GM23338 (cell line): ENCODE measurements at regions not wholly inside any gene's neighbourhood (a gene's known extent, or its start where the extent isn't known, plus 50 kb on each side); places are given as distances from the start of the nearest gene placed in this dataset.

Source experiments
- ATAC-seq: fragments of 200-7000 bp; cut with Tn5 transposase; 3 replicates; pipeline ENCODE4 v1.9.1; 2020
- DNase-seq: peaks from one replicate; pipeline ENCODE4 v3.0.0-alpha.2; 2015; ENCODE audit warnings: low spot score
- H2AFZ ChIP-seq: fragments of 200-600 bp; sonication (generic); 2 replicates; pipeline ENCODE4 v1.8.0; 2016; ENCODE audit warnings: antibody characterized with exemption, mild to moderate bottlenecking, moderate library complexity
- H3F3A ChIP-seq: fragments of 200-600 bp; sonication (generic); replicated peaks from 2 replicates; pipeline ENCODE4 v1.8.0; 2017; ENCODE audit warnings: antibody characterized with exemption, mixed run types, low read depth
- H3K27ac ChIP-seq: fragments of 200-600 bp; sonication (generic); 2 replicates; pipeline ENCODE4 v1.6.1; 2016; ENCODE audit warnings: low read depth
- H3K27me3 ChIP-seq: fragments of 200-600 bp; sonication (generic); 2 replicates; pipeline ENCODE4 v1.8.0; 2016; ENCODE audit warnings: mild to moderate bottlenecking, mixed run types, moderate library complexity; ENCODE audit not compliant: insufficient read depth
- H3K36me3 ChIP-seq: fragments of 200-600 bp; sonication (generic); 2 replicates; pipeline ENCODE4 v1.8.0; 2016; ENCODE audit warnings: mild to moderate bottlenecking; ENCODE audit not compliant: insufficient read depth
- H3K4me1 ChIP-seq: fragments of 200-600 bp; sonication (generic); 2 replicates; pipeline ENCODE4 v1.8.0; 2016; ENCODE audit warnings: mild to moderate bottlenecking, moderate library complexity; ENCODE audit not compliant: insufficient read depth
- H3K4me2 ChIP-seq: fragments of 200-600 bp; sonication (generic); 2 replicates; pipeline ENCODE4 v1.7.1; 2017; ENCODE audit warnings: mixed run types
- H3K4me3 ChIP-seq: fragments of 200-600 bp; sonication (generic); 2 replicates; pipeline ENCODE4 v1.6.1; 2016; ENCODE audit warnings: mixed run types
- H3K79me2 ChIP-seq: fragments of 200-600 bp; sonication (generic); replicated peaks from 2 replicates; pipeline ENCODE4 v1.8.0; 2017; ENCODE audit warnings: mild to moderate bottlenecking; ENCODE audit not compliant: insufficient read depth
- H3K9me2 ChIP-seq: fragments of 200-600 bp; sonication (generic); 2 replicates; pipeline ENCODE4 v1.8.0; 2017; ENCODE audit not compliant: insufficient read depth
- H4K20me1 ChIP-seq: fragments of 200-600 bp; sonication (generic); replicated peaks from 2 replicates; pipeline ENCODE4 v1.8.0; 2017; ENCODE audit warnings: mild to moderate bottlenecking; ENCODE audit not compliant: insufficient read depth
- H3K27ac Mint-ChIP-seq: 2 replicates; pipeline ENCODE4 v1.8.0; 2020; ENCODE audit warnings: inconsistent platforms, mild to moderate bottlenecking, moderate library complexity, mixed read lengths
- H3K27me3 Mint-ChIP-seq: 3 replicates; pipeline ENCODE4 v1.8.0; 2022; ENCODE audit warnings: low read depth, mild to moderate bottlenecking, moderate library complexity, mixed read lengths, inconsistent platforms; ENCODE audit not compliant: insufficient read depth, poor library complexity
- H3K36me3 Mint-ChIP-seq: 3 replicates; pipeline ENCODE4 v1.8.0; 2021; ENCODE audit warnings: low read depth, mild to moderate bottlenecking, inconsistent platforms, moderate library complexity, mixed read lengths
- H3K4me1 Mint-ChIP-seq: 3 replicates; pipeline ENCODE4 v1.8.0; 2020; ENCODE audit warnings: mild to moderate bottlenecking, inconsistent platforms, mixed read lengths
- H3K4me3 Mint-ChIP-seq: 3 replicates; pipeline ENCODE4 v1.8.0; 2021; ENCODE audit warnings: moderate library complexity, mild to moderate bottlenecking, inconsistent platforms, mixed read lengths
- H3K9me3 Mint-ChIP-seq: 3 replicates; pipeline ENCODE4 v1.8.0; 2020; ENCODE audit warnings: moderate library complexity, mild to moderate bottlenecking, inconsistent platforms, mixed read lengths
- CREB1 ChIP-seq: fragments of 250-450 bp; sonication (Bioruptor Pico); IDR thresholded peaks from 2 replicates; pipeline ENCODE4 v1.5.0; 2020; ENCODE audit warnings: low read depth, mild to moderate bottlenecking, moderate library complexity
- EZH2 ChIP-seq: fragments of 200-600 bp; sonication (generic); IDR thresholded peaks from one replicate; pipeline ENCODE4 v1.8.0; 2017; ENCODE audit warnings: antibody characterized with exemption, mild to moderate bottlenecking, low read depth; ENCODE audit not compliant: unreplicated experiment
- EZH2phosphoT487 ChIP-seq: fragments of 200-600 bp; sonication (generic); IDR thresholded peaks from one replicate; pipeline ENCODE4 v1.8.1; 2018; ENCODE audit warnings: antibody characterized with exemption; ENCODE audit not compliant: unreplicated experiment
- JUNB ChIP-seq: IDR thresholded peaks from one replicate; pipeline ENCODE4 v1.6.1; 2016; ENCODE audit warnings: antibody characterized with exemption; ENCODE audit not compliant: unreplicated experiment
- NANOG ChIP-seq: IDR thresholded peaks from 2 replicates; pipeline ENCODE4 v1.6.1; 2016; ENCODE audit warnings: antibody characterized with exemption, borderline replicate concordance
- POLR2AphosphoS5 ChIP-seq: IDR thresholded peaks from 2 replicates; pipeline ENCODE4 v1.6.1; 2016; ENCODE audit warnings: antibody characterized with exemption, low read depth
- STAT1 ChIP-seq: IDR thresholded peaks from one replicate; pipeline ENCODE4 v1.6.1; 2016; ENCODE audit warnings: antibody characterized with exemption; ENCODE audit not compliant: unreplicated experiment
- ZNF114 ChIP-seq: fragments of 250-450 bp; sonication (Bioruptor Pico); IDR thresholded peaks from 2 replicates; pipeline ENCODE4 v1.5.0; 2020; ENCODE audit warnings: mild to moderate bottlenecking, moderate library complexity
- ZNF331 ChIP-seq: fragments of 250-450 bp; sonication (Bioruptor Pico); IDR thresholded peaks from 2 replicates; pipeline ENCODE4 v1.5.0; 2020; ENCODE audit warnings: low read depth, mild to moderate bottlenecking, moderate library complexity
- TF ChIP-seq, protein P1 (sequence below): IDR thresholded peaks from 2 replicates; pipeline ENCODE4 v1.6.1; 2016; ENCODE audit warnings: antibody characterized with exemption
- TF ChIP-seq, protein P2 (sequence below), 2 experiments: fragments of 200-600 bp in 1 of 2; sonication (generic) in 1 of 2; conservative IDR thresholded peaks; 2 replicates each; pipeline versions ENCODE4 v1.5.1 to v1.6.1; 2016 to 2017; ENCODE audit warnings: antibody characterized with exemption in 2 of 2, low read depth in 2 of 2, mild to moderate bottlenecking in 2 of 2, moderate library complexity in 1 of 2
- TF ChIP-seq, protein P3 (sequence below): fragments of 250-450 bp; sonication (Bioruptor Pico); IDR thresholded peaks from 2 replicates; pipeline ENCODE4 v1.5.0; 2020; ENCODE audit warnings: mild to moderate bottlenecking, moderate library complexity
- TF ChIP-seq, protein P4 (sequence below): IDR thresholded peaks from one replicate; pipeline ENCODE4 v1.6.1; 2018; ENCODE audit warnings: antibody characterized with exemption; ENCODE audit not compliant: unreplicated experiment

DNA sequence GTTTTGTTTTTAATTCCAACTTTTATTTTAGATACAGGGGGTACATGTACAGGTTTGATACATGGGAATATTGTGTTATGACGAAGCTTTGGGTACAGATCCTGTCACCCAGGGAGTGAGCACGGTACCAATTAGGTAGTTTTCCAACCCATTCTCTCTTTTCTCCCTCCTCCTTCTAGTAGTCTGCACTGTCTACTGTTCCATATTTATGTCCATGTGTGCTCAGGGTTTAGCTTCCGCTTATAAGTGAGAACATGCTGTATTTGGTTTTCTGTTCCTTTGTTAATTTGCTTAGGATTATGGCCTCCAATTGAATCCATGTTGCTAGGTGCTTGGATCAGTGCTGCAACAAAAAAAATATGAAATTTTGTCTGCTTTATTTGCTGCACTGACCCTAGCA is 659.3 kb upstream of the TMEFF2 start:
- H3K9me3 Mint-ChIP-seq = no peaks in the 10 kb centered on the region
- H3K27me3 Mint-ChIP-seq = no peaks in the 10 kb centered on the region
- Histone ChIP-seq H3K4me3 (no peak overlapping the region), H4K20me1 (no peaks in the 10 kb centered on the region), H3K9me2 (peaks cover 5% of the 10 kb centered on the region; the same call in 1 of the 2 replicates), H3K36me3 (no peaks in the 10 kb centered on the region), H3K4me2 (no peak overlapping the region), H2AFZ (no peak overlapping the region), H3K79me2 (no peaks in the 10 kb centered on the region), H3K4me1 (no peaks in the 10 kb centered on the region), H3K27ac (no peak overlapping the region), H3F3A (no peaks in the 10 kb centered on the region), H3K27me3 (no peaks in the 10 kb centered on the region)
- H3K4me1 Mint-ChIP-seq = no peaks in the 10 kb centered on the region
- no peak overlapping the region for H3K27ac Mint-ChIP-seq
- no peak overlapping the region for H3K4me3 Mint-ChIP-seq
- no peak for TF ChIP-seq JUNB
- TF ChIP-seq, protein P1, sequence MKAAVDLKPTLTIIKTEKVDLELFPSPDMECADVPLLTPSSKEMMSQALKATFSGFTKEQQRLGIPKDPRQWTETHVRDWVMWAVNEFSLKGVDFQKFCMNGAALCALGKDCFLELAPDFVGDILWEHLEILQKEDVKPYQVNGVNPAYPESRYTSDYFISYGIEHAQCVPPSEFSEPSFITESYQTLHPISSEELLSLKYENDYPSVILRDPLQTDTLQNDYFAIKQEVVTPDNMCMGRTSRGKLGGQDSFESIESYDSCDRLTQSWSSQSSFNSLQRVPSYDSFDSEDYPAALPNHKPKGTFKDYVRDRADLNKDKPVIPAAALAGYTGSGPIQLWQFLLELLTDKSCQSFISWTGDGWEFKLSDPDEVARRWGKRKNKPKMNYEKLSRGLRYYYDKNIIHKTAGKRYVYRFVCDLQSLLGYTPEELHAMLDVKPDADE = no peak
- TF ChIP-seq NANOG = no peak
- no peak for TF ChIP-seq ZNF331 (CRISPR knock-in tag)
- TF ChIP-seq, protein P2, sequence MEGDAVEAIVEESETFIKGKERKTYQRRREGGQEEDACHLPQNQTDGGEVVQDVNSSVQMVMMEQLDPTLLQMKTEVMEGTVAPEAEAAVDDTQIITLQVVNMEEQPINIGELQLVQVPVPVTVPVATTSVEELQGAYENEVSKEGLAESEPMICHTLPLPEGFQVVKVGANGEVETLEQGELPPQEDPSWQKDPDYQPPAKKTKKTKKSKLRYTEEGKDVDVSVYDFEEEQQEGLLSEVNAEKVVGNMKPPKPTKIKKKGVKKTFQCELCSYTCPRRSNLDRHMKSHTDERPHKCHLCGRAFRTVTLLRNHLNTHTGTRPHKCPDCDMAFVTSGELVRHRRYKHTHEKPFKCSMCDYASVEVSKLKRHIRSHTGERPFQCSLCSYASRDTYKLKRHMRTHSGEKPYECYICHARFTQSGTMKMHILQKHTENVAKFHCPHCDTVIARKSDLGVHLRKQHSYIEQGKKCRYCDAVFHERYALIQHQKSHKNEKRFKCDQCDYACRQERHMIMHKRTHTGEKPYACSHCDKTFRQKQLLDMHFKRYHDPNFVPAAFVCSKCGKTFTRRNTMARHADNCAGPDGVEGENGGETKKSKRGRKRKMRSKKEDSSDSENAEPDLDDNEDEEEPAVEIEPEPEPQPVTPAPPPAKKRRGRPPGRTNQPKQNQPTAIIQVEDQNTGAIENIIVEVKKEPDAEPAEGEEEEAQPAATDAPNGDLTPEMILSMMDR (conservative IDR thresholded peaks at IDR 0.05; ENCODE audit: low read depth in 2 of 2) = no peak
- TF ChIP-seq EZH2phosphoT487 = no peak
- no peak for TF ChIP-seq ZNF114 (CRISPR knock-in tag)
- TF ChIP-seq POLR2AphosphoS5 = no peak
- TF ChIP-seq, protein P3, sequence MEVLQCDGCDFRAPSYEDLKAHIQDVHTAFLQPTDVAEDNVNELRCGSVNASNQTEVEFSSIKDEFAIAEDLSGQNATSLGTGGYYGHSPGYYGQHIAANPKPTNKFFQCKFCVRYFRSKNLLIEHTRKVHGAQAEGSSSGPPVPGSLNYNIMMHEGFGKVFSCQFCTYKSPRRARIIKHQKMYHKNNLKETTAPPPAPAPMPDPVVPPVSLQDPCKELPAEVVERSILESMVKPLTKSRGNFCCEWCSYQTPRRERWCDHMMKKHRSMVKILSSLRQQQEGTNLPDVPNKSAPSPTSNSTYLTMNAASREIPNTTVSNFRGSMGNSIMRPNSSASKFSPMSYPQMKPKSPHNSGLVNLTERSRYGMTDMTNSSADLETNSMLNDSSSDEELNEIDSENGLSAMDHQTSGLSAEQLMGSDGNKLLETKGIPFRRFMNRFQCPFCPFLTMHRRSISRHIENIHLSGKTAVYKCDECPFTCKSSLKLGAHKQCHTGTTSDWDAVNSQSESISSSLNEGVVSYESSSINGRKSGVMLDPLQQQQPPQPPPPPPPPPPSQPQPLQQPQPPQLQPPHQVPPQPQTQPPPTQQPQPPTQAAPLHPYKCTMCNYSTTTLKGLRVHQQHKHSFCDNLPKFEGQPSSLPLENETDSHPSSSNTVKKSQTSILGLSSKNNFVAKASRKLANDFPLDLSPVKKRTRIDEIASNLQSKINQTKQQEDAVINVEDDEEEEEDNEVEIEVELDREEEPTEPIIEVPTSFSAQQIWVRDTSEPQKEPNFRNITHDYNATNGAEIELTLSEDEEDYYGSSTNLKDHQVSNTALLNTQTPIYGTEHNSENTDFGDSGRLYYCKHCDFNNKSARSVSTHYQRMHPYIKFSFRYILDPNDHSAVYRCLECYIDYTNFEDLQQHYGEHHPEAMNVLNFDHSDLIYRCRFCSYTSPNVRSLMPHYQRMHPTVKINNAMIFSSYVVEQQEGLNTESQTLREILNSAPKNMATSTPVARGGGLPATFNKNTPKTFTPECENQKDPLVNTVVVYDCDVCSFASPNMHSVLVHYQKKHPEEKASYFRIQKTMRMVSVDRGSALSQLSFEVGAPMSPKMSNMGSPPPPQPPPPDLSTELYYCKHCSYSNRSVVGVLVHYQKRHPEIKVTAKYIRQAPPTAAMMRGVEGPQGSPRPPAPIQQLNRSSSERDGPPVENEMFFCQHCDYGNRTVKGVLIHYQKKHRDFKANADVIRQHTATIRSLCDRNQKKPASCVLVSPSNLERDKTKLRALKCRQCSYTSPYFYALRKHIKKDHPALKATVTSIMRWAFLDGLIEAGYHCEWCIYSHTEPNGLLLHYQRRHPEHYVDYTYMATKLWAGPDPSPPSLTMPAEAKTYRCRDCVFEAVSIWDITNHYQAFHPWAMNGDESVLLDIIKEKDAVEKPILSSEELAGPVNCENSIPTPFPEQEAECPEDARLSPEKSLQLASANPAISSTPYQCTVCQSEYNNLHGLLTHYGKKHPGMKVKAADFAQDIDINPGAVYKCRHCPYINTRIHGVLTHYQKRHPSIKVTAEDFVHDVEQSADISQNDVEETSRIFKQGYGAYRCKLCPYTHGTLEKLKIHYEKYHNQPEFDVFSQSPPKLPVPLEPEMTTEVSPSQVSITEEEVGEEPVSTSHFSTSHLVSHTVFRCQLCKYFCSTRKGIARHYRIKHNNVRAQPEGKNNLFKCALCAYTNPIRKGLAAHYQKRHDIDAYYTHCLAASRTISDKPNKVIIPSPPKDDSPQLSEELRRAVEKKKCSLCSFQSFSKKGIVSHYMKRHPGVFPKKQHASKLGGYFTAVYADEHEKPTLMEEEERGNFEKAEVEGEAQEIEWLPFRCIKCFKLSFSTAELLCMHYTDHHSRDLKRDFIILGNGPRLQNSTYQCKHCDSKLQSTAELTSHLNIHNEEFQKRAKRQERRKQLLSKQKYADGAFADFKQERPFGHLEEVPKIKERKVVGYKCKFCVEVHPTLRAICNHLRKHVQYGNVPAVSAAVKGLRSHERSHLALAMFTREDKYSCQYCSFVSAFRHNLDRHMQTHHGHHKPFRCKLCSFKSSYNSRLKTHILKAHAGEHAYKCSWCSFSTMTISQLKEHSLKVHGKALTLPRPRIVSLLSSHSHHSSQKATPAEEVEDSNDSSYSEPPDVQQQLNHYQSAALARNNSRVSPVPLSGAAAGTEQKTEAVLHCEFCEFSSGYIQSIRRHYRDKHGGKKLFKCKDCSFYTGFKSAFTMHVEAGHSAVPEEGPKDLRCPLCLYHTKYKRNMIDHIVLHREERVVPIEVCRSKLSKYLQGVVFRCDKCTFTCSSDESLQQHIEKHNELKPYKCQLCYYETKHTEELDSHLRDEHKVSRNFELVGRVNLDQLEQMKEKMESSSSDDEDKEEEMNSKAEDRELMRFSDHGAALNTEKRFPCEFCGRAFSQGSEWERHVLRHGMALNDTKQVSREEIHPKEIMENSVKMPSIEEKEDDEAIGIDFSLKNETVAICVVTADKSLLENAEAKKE (CRISPR knock-in tag) = no peak
- no peak for TF ChIP-seq STAT1
- no peak for TF ChIP-seq CREB1 (CRISPR knock-in tag)
- no peak for TF ChIP-seq EZH2
- TF ChIP-seq, protein P4, sequence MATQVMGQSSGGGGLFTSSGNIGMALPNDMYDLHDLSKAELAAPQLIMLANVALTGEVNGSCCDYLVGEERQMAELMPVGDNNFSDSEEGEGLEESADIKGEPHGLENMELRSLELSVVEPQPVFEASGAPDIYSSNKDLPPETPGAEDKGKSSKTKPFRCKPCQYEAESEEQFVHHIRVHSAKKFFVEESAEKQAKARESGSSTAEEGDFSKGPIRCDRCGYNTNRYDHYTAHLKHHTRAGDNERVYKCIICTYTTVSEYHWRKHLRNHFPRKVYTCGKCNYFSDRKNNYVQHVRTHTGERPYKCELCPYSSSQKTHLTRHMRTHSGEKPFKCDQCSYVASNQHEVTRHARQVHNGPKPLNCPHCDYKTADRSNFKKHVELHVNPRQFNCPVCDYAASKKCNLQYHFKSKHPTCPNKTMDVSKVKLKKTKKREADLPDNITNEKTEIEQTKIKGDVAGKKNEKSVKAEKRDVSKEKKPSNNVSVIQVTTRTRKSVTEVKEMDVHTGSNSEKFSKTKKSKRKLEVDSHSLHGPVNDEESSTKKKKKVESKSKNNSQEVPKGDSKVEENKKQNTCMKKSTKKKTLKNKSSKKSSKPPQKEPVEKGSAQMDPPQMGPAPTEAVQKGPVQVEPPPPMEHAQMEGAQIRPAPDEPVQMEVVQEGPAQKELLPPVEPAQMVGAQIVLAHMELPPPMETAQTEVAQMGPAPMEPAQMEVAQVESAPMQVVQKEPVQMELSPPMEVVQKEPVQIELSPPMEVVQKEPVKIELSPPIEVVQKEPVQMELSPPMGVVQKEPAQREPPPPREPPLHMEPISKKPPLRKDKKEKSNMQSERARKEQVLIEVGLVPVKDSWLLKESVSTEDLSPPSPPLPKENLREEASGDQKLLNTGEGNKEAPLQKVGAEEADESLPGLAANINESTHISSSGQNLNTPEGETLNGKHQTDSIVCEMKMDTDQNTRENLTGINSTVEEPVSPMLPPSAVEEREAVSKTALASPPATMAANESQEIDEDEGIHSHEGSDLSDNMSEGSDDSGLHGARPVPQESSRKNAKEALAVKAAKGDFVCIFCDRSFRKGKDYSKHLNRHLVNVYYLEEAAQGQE = no peak
- no peaks in the 10 kb centered on the region for H3K36me3 Mint-ChIP-seq
- no peak for ATAC-seq
- DNase-seq = no peak
